Renal cortex interstitium (tissue), 11 donors: ENCODE measurements at regions not wholly inside any gene's neighbourhood (a gene's known extent, or its start where the extent isn't known, plus 50 kb on each side); places are given as distances from the start of the nearest gene placed in this dataset.
"Not testable (repeated sequence)": the region's sequence is repeated elsewhere in the genome, so short reads cannot be mapped to it uniquely, and the experiment has no call there.

Source experiments
- DNase-seq, 11 donors: peaks; one replicate each; pipeline ENCODE4 v3.0.0-alpha.2; 2013; ENCODE audit warnings: low read depth in 9 of 11, low spot score in 4 of 11; ENCODE audit errors: extremely low read depth in 1 of 11

DNA sequence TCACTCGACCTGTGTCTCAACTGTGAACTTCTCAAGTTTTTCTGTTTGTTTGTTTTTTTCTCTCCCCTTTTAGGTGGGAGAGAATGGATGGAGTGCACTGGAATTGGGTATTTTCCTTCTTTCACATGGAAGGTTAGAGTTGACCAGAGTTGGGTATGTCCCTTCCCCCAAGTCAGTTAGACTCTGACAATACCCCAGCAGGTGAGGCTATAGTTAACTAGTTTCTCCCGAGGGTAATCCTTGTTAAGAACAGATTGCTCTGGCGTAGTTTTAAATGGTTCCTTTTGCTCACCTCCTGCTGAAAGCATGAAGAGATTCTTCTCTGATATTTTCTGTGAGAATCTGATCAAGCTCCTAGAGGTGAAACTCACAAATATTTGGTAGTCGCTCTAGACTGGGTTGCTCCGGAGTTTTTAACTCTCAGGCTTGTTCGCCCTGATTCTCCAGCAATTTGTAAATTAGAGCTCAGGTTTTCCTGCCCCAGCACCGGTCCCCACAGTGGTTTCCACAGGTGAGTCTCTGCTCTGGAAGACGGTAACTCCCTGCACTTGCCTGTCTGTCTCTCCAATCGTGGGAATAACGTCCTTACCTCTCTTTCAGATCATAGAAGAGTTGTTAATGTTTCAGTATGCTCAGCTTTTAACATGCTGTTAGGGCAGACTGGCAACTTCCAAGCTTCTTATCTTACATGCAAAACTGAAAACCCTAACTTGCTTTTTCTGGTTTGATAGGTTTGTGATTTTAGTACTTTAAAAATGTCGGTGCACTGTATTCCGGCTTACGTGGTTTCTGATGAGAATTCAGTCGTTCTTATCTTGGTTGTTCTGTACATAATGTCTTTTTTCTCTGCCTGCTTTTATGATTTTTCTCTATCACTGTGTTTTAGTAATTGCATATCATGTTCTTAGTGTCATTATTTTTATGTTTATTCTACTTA is 111.2 kb upstream of the HIVEP1 start:
- no peak for DNase-seq

DNA sequence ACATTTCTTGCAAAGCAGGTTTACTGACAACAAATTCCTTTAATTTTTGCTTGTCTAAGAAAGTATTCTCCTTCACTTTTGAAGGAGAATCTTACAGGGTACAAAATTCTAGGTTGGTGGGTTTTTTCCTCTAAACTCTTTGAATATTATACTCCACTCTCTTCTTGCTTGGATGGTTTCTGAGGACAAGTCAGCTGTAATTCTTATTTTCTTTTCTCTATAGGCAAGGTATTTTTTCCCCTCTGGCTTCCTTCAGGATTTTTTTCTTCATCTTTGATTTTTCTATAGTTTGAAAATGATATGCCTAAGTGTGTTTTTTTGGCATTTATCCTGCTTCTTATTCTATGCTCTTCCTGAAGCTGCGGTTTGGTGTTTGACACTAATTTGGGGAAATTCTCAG is 112.5 kb upstream of the HIVEP1 start:
- DNase-seq, result no peak

DNA sequence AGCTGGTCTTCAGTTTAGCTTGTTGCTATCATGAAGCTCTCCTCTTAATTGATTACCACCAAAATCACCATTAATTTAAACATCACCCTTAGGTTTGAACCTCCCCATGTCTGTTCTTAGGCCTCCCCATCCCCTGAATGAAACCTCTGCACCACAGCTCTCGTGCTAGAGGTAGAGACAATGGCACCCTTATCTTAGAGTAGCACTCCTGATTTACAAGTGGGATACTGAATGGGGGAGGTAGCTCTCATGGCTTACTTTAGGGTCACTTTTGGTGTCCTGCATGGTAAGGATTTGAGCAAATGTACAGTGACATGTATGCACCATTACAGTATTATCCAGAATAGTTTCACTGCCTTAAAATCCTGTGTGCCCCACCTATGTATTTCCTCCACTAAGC is 115.6 kb upstream of the ADTRP start:
- no peak for DNase-seq

DNA sequence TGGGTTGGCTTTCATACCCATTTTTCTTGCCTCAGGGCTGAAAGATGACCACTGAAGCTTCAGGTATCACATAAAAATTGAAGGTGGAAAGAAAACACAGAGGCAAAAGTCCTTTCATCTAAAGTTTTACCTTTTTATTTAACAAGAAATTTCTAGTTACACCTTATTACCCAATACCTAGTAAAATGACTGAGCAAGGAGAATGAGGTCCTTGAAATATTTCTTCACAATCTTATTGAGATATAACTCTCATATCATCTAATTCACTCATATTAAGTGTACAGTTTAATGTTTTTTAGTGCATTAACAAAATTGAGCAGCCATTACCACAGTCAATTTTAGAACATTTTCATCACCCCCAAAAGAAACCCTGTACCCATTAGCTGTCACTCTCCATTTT is 112.9 kb upstream of the ADTRP start:
- no peak for DNase-seq

DNA sequence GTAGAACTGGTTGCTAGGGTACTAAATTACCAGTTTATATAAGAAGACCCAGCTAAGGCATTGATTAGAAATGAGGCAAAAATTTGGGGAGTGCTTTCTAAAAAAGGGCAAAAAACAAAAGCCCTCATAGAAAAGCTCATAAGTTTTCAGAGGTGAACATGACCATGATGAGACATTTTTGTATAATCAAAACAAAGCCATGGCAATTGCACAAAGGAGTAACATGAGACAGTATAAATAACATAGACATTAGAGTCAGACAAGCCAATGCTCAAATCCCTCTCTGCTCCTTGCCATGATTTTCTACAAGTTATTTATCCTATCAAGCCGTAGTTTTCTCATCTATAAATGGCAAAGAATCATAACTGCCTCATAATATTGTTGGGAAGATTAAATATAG is 112.2 kb upstream of the ADTRP start:
- no peak for DNase-seq

DNA sequence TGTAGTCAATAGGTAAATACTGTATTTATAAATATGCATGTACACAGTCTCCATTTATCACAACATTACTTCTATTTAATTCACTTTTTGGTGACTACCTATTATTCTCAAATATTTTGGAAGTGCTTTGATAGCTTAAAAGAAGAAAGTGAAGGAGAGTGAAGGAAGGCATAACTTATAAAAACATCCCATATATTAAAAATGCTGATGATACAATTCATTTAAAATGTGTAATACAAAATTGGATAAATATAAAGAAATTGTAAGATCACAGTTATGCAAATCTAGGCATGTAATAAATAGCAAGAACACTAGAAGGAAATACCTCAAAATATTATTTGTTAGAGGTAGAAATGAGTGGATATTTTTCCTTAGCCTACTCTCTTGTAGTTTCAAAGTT is 111.6 kb upstream of the ADTRP start:
- DNase-seq, result no peak

DNA sequence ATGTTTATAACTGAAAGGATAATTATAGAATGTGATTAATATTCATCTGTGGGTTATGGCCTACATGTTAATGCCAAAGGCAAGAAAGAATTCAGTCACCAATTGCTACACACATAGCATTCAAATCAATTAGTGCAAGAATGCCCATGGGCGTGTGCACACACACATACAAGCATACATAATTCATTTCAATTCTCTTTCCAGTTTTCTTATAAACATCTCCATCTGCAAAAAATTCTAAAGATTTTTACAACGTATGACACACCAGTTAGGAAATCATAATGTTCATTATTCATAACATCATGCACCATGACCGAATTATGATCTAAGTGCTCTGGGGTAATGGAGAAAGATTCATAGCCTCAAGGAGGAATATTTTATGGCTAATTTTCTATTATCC is 111.0 kb upstream of the ADTRP start:
- DNase-seq, result no peak

DNA sequence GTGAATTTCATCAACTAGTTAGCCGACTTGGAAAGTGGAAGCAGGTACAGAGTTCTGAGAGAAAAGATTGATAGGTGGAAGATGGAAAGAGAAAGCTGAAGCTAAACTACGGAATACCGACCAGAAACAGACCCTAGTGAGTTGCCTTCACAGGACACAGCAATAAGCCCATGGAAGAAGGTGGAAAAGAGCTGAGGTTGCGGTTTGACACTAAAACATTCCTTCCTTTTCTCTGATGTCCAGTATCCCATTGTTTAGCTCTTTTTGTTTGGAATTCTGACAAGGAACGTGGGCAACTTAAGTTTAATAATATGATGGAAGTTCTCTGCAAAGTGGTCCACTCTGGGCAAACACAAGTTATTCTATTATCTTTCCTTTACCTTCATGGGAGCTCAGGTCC is 110.1 kb upstream of the ADTRP start:
- no peak for DNase-seq

DNA sequence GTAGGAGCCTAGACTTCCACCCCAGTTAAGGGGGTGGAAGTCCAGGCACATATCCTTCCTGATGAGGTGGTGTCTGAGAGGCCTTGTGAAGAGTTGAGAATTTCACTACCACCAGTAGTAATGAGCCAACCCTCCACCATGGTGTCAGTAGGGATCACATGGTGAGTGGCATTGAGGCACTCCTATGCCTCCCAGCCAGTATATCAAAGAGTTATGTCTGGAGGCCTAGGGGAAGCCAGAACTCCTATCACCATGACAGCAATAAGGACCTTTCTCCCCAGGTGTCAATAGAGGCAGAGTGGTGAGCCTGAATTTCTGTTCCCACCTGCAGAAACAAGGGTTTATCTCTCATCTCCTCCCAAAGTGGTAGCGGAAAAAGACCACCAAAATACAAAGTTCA is 106.6 kb upstream of the ADTRP start:
- no peak for DNase-seq

DNA sequence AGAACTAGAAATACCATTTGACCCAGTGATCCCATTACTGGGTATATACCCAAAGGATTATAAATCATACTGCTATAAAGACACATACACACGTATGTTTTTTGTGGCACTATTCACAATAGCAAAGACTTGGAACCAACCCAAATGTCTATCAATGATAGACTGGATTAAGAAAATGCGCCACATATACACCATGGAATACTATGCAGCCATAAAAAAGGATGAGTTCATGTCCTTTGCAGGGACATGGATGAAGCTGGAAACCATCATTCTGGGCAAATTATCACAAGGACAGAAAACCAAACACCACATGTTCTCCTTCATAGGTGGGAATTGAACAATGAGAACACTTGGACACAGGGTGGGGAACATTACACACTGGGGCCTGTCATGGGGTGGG is 104.9 kb upstream of the ADTRP start:
- DNase-seq, result not testable (repeated sequence)

DNA sequence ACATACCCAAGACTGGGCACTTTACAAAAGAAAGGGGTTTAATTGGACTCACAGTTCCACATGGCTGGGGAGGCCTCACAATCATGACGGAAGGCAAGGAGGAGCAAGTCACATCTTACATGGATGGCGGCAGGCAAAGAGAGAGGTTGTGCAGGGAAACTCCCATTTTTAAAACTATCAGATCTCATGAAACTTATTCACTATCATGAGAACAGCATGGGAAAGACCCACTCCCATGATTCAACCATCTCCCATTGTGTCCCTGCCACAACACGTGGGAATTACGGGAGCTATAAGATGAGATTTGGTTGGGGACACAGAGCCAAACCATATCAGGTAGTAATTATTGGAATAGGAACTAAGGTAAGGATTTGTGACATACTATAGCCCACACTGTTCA is 101.6 kb upstream of the ADTRP start:
- not testable (repeated sequence) for DNase-seq

DNA sequence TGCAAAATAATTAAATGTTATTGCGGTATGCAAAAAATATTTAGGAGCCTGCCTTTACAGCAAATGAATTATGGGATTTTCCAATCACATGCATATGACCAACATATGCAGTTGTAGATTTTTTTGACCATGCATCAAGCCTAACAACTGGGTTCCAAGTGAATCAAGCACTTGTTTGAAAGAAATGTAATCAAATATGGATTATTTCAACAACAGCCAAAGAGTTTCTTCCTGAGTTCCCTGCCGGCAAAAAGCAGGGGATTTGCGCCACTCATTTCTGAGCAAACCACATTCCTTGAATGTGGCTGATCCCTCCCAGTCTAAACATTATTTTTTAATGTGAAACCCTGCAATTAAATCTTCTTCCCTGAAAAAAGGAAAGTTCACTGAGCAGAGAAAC is 100.1 kb upstream of the ADTRP start:
- no peak for DNase-seq

DNA sequence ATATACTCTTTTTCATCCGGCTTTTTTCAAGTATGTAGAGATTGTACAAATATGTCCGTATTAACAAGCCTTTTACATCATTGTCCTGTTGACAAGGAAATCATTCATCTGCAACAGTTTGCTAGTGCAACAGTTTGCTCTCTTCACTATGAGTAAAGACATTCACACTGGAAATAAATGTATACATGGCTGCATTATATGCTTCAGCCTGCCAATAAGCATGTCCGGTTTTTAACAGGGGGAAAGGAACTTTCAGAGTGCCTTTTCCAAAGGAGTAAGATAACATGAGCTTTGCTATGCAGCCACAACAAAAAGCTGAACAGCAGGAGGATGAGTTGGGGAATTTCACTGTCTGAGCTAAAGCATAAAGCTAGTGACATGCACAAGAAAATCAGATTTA is 99.4 kb upstream of the ADTRP start:
- no peak for DNase-seq

DNA sequence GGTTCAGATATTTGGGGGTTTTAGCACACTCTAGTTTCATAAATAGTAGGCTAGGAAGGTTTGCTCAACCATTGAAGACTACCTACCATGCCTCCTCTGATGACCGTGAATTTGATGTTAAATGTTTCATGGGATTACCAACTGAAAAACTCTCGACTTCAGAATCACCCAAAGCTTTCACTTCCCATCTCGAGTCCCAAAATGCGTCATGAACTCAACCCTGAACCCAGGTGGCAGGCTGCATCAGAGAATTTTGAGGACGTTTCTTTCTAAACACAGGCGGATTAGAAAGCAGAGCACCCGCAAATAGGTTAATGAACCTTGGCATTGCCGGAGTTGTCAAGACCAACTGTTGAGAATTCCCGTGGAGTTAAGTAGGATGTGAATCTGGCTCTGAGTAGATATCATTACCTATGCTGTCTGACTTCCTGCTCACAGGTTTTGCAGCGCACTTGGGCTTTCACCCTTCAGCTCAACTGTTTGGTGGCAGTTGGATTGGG is 98.4 kb upstream of the ADTRP start:
- DNase-seq, result no peak

DNA sequence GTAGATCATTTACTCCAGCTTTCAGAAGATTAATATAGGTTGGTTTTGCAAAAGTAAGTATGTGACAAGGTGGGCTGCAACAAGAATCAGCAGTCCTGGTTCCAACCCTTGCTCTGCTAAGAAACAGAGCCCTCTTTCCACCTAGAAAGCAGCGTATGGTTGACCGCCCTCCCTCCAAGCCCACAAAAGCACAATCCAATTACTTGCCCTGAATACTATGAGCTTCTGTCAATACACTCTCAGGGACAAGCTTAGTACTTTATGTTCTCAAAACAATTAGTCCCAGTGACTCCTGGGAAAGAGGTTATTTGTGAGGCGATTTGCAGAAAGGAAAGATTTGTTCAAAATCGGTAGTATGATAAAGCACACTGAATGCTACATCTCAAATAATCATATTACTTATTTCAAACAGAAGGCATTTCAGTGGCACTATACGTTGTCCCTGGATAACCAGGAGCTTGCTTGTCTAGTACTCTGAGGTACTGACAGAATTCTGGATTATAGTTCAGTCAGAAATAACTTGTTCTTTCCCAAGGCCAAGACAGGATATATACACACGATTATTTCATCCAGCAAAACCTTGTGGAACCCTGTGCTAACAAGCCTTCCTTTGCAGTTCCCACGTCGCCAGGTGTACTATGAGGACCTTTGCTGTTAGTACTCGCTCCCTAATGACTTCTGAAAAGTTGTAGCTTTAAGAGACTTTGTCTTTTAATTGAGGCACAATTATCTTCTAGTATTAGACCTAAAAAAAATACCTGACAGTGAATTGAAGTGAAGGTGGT is 96.9 kb upstream of the ADTRP start:
- DNase-seq, result no peak

DNA sequence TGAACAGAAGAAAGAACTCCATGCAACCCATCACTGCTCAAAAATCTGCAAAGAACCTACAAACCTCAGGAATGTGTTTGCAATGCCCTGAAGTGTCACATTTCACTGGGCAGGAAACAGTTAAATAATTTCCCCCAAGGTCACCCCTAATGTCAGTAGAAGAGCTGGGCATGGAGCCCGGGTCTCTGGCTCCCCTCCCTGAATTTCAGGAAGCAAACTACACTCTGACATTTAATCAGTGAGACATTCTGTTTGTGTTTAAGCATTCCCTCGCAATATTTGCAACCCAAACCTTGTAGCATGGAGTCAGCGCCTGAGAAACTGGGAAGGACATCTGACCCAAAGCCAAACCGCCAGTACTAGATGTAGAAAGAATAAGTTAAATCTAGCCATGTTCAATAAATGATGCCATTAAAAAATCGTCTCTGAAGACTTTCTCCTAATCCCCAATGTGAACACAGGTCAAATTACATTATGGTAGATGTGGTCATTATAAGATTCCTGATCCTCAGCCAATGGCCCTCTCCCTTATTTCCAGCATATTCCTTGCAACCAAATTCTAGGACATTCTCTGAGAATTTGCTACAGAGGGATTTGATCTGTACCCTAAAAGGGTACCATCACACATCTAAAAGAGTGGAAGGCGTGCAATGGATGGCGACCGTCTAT is 91.2 kb upstream of the ADTRP start:
- DNase-seq, result peak in 2 of 11 donors; percentile 9 to 35

DNA sequence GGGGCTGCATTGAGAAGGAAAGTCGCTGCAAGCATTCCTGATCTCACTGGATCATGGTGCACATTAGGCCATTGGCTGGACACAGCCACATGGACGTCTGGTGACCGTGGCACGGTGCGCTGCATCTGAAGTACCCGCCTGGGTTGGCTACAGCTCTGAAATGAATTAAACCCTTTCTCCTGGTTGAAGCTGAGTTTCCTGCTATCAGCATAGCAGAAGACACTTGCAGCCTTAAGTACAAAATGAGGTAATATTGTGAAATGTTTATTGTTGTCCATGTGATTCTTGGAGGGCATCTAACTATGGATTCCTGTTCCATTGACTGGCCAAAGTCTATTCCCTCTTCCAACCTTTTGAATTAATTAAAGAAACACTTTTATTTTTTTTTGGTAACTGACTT is 89.8 kb upstream of the ADTRP start:
- DNase-seq, result no peak

DNA sequence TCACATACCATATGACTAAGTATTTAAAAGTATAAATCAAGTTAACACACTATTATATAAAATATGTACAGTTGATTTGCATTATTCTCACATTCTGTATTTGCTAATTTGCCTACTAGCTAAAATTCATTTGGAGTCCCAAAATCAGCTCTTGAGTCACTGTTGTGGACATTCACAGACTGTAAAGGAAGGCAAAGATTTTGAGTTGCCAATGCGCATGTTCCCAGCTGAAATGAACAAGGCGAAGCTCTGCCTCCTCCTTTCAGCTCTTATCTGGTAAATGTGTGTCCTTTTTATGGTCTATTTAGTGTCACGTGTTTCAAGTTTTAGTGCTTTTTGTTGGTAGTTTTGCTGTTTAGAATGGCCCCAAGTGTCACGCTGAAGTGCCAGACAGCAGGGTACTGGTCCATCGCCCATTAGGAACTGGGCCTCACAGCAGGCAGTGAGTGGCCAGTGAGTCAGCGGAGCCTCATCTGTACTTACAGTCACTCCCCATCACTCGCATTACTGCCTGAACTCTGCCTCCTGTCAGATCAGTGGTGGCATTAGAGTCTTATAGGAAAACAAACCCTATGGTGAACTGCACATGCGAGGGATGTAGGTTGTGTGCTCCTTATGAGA is 87.2 kb upstream of the ADTRP start:
- DNase-seq, result no peak

DNA sequence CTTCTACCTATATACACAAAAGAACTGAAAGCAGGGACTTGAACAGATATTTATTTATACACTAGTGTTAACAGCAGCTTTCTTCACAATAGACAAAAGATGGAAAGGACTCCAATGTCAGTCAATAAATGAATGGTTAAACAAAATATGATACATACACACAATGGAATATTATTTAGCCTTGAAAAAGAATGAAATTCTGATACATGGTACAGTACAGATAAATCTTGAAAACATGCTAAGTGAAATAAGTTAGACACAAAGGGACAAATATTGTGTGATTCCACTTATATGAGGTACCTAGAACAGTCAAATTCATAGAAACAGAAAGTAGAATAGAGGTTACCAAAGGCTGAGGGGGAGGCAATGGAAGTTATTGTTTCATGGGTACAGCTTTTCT is 79.8 kb upstream of the ADTRP start:
- DNase-seq, result no peak
